AG08395 (cell line): ENCODE measurements at regions not wholly inside any gene's neighbourhood (a gene's known extent, or its start where the extent isn't known, plus 50 kb on each side); places are given as distances from the start of the nearest gene placed in this dataset.

Experiments used
- DNase-seq: peaks from one replicate; pipeline ENCODE4 v3.0.0; 2012; ENCODE audit warnings: mixed read lengths, low spot score

DNA sequence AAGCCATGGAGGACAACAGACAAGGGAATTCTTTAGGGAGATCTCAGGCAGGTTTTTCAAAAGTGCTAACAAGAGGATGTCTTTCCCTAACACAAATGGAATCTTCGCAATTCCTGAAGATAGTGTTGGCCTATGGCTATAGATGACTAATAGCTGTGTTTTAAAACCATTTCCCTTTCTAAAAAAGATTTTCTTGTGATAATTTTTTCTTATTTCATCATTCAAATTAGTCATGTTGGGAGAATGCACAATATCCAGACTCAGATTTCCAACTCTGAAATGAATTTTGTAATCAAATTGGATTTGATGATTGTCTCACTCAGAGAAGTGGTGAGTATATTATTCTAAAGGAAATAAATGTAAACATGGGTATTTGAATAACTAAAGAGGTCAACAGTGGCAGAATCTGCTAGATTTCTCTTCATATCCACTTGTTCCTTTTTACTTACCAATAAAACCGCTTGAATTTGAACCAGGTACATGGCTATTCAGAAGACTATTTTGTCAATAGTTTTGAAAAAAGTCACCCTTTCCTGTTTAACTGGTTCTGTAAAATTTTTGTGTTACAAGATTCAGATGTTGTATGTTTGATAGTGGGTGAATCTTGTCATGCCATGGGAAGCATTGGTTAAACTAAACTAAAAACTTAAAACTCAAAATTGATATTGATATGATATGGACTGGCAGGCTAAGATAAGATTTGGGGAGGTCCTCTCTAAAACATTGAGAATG lies 1223.7 kb upstream of the EYS start:
- DNase-seq = no peak

DNA sequence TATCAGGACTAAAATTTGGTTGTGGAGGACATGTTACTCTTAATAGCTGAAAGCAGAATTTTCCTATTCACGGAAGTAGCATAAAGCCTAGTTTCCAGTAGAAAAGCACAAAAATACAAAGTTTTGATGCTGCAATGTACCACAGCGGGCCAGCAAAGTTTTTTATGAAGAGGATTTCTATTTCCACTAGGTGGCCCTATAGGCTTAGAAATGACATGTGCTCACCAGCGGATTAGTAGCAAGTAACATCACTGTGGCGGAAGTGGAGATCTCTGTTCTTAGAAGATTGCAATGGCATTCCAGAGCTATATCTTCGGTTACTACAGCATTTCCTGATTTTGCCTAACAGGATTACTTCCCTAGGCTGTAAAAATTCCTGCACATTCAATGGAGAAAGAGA lies 1219.0 kb upstream of the EYS start:
- DNase-seq = no peak

DNA sequence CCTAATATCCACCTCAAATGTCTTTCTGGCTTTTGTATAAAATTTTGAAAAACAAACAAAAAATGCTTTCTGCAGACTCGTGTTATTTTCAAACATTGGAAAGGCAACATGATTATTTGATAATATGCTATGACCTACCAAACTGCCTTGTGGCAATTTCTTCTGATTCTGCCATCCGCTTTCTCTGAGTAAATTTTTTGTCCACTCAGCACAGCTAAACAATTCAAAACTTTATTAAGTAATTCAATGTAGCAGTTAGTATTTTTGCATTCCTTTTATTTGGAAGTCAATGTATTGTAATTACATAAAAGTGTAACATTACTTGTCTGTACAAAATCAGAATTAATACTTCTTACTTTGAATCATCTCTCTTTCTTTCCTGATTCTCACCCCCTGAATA lies 1206.6 kb upstream of the EYS start:
- no peak for DNase-seq

DNA sequence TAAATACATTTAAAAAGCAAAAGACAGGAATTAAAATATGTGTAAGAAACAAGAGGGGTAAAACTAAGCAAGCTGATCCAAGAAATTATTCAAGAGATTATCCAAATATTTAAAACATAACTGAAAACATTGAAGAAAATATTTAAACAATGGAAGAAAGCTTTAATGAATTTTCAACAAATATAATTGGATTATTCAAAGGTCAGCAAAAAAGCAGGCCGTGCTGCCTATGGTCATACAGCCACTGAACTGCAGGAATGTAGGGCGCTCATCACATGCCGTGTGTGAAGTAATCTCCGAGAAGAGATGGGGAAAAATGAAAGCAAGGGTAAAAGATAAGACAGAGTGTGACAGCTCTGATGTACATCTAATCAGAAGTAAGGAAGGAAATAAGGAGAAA lies 1195.4 kb upstream of the EYS start:
- DNase-seq = no peak

DNA sequence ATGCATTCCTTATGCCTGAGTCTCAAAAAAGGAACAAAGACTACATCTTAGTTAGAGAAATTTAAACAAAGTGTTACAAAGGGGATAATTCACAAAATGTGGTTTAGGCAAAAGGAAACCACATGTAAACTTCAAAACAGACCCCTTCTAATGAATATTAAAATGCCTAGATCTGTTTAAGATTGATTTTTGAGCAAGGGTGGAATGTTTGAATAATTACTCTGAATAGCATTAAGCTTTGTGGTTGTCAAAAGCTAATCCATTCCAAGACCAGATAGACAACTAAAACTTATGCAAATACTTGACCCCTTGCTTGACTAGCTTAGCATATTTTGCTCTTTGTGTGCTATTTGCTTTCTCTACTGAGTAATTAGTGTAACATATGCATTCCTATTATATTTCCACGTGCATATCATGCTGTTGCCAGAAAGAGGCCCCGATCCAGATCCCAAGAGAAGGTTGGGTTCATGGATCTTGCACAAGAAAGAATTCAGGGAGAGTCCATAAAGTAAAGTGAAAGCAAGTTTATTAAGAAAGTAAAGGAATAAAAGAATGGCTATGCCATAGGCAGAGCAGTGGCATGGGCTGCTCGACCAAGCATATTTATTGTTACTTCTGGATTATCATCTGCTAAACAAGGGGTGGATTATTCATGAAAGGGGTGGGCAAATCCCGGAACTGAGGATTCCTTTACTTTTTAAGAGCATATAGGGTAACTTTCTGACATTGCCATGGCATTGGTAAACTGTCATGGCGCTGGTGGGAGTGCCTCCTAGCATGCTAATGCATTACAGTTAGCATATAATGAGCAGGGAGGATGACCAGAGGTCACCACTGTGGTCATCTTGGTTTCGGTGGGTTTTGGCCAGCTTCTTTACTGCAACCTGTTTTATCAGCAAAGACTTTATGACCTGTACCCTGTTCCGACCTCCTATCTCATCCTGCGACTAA lies 1193.4 kb upstream of the EYS start:
- DNase-seq = no peak

DNA sequence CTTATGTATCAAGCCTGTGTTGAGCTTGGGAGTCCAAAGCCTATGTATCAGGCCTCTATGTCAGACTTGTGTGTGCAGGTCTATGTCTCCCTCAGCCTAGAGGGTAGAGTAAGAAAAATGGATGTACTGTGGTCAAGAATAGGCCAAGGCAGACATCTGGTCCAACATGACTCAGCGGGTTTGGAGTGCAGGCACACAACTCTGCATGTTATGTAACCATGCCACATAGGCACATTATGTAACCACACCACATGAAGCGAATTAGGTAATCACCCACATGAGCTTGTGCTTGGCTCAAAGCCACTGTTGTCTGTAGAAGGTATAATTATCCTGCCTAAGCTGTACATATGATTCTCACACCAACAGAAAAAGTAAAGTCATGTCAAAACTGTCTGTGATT lies 1190.5 kb upstream of the EYS start:
- no peak for DNase-seq

DNA sequence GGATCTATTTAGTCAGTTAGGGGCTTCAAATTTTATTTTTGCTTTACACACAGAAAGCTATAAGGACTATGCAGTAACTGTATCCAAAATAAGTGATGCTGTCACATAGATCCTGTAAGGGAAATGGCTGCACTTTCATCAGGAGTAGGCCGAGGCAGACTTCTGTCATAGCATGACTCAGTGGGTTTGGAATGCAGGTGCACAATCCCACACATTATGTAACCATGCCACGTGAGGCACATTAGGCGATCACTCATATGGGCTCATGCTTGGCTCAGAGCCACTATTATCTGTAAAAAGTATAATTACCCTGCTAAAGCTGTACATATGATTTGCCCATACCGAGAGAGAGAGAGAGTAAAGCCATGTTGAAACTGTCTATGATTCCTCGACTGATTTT lies 1189.4 kb upstream of the EYS start:
- no peak for DNase-seq

DNA sequence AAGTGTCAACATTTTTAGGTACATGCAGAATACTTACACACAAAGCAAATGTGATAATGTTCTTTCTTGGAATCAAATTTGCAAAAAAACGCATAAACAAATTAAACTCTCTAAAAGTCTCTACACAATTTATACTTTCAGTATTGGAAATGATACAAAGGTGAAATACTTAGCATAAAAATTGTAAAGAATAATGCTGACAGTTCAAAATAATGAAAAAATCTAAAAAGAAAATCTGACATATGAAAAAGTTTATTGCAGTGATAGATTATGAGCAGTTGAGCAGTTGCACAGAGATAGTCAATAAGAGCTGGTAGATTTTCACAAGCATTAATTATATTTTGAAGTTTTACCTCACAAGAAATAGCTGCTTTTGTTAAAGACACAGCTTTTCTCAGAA lies 1176.4 kb upstream of the EYS start:
- DNase-seq = no peak

DNA sequence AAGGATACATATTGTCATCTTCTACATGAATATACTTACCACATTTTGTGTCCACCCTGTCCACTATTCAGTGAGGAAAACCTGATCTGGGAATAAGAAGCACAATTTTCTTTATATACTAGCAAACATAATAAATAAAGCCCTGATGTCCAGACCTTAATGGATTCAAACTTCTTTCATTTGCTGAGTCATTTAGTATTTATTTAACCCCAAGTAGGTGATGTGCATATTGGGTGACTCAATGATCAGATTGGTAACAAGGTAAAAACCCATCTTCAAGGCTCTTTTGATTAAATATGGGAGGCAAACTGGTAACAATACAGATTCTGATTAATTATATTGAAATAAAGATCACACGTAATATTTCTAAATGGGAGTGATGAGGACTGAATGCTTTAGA lies 1159.8 kb upstream of the EYS start:
- no peak for DNase-seq

DNA sequence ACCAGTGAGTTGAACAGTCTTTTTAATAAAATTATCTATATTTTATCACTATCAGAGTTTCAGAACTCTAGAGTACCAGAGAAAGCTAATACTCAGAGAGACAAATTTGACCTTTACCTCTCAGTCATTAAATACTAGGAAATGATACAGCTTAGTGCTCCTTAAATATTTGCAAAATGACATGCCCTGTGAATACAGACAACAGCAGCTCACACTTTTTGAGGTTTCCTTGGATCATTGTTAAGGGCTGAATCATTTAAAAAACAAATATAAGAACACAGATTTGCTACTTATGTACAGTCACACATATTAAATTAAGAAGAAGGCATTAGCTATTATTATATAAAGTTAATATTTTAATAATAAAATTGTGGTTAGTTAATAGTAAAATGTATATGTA lies 1158.7 kb upstream of the EYS start:
- no peak for DNase-seq

DNA sequence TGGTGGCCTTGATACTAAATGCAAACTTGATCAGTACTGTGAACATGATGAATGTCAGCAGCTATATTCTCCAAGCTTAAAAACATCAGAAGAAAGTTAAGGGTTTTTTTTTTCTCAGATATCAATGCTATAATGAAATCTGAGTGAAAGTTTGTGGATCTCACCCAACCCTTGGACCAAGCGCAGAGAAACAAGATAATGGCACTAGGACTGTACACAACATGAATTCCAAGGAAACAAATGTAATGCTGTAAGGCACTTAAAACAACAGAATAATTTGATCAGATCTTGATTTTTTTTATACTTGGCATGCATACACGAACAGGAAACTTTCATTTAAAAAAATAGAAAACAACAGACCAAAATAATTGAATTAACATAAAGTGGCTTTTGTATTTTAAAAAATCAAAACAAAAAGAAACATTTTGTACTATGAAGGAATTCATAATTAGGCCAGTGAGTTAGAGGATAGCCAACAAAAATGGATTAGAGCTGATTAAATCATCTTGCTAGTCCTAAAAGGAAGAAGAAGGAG lies 1154.0 kb upstream of the EYS start:
- DNase-seq = no peak

DNA sequence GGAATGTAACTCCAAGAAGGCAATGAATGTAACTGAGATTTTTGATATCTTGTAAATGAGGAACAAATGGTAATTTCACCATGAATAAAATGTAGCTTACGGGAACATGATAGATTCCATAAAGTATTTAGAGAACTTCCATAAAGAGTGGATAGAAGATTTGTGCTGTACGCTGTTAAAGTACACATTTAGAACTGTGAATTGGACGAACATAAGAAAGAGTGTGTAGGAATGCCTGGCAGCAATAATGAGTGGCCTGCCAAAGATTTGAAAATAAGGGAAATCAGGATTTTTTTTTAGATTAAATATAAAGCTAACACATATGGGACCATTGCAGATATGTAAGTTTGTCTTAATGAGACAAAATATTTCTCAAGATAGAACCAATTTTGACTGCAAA lies 1153.3 kb upstream of the EYS start:
- no peak for DNase-seq

DNA sequence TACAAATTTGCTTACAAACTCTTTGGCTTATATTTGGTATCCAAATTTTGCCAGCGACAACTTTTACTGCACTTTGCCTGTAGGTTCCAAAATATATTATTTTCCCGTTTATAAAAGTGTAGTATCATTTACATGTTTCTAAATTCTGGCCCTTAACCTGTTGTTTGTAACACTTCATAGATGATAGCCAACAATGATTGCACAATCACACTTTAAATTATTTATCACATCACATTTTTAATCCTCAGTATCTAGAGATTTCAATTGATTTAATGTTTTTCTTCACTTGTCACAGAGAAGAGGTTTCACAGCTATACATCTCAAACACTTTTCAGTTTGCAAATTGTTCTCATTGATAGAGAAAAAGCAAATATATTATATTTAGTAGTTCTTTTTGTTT lies 1151.2 kb upstream of the EYS start:
- no peak for DNase-seq

DNA sequence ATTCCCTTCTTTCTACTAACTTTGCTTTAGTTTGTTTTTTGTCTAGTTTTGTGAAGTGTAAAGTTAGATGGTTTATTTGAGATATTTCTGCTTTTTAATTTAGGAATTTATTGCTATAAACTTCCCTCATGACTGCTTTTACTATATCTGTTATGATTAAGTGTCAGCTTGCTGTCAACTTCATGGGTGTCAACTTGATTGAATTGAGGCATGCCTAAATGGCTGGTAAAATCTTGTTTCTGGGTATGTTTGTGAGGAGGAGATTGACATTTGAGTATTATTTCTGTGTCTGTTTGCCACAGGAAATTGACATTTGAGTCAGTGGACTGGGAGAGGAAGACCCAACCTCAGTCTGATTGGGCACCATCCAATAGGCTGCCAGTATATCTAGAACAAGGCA lies 1147.0 kb upstream of the EYS start:
- DNase-seq = no peak

DNA sequence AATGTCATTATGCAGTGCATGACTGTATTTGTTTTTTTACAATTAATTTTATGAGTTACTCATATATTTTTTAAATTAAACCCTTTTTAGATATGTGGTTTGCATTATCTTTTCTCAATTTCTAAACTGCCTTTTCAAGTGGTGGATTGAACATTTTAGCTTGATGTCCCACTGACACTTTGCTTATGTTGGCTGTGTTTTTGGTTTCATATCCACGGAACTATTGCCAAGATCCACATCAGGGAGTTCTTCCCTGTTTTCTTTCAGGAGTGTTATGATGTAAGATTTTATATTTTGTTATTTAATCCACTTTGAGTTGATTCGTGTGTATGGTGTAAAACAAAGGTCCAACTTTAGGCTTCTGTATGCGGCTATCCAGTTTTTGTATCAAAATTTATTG lies 1144.9 kb upstream of the EYS start:
- DNase-seq = no peak

DNA sequence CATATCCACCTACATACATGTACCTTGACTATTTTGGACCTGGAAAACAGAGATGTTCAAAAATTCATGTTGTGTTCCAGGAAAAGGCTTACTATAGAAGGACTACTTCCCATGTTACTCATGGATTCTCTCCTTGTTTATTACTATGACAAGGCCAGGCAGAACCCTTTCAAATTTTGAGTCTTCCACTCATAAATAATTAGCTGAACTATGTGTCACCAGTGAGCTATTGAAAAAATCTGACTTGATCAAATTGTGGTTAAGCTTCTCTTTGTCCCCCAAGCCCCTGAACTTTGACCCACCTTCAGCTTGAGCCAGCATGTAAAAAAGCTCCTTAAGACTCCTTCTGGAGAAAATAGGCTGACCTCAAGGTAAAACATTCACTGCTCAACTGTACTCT lies 1142.8 kb upstream of the EYS start:
- no peak for DNase-seq

DNA sequence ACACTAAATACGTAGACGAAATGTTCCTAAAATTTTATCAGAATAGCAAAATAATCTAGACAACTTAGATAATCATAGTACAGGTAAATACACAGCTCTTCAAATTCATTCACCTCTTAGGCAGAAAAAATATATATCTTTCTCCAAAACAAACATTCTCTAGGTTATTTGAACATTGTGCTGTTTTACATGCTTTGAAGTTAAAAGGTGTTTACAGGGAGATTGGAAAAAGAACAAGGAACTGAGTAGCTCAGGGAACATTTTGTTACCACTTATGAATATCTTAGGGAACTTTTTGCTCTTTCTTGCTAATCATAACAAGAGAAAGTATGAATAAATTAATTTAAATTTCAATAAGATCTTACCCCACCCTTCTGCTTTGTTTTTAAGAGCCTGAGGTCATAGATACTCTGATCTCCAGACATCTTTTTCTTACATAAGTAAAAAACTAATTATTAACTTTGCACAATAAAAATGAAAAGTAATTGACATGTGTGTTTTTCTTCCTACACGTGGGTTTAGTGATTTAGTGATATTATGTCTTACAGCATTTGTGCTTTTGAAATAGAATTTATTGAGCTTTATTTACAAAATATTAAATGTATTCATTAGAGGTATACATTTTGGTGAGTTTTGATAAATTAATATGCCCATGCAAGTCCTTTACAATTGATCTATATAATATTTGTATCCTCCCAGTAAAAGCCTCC lies 1141.4 kb upstream of the EYS start:
- DNase-seq = no peak

DNA sequence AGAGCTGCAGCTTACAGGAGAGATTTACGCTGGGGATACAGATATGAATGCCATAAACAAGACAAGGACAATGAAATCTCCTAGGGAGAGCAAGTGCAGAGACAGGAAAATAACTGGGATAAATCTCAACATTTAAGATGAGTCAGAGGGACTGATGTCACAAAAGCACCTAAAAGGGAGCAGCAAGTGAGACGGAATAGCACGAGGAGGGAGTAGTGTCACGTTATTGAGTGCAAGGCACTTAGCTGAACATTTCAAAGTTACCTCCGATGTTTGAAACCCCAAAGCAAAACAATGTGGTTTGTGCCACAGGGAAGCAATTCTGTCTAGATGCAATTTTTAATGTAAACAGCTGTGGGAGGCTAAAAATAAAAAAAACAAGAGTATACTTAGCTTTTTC lies 1131.7 kb upstream of the EYS start:
- no peak for DNase-seq

DNA sequence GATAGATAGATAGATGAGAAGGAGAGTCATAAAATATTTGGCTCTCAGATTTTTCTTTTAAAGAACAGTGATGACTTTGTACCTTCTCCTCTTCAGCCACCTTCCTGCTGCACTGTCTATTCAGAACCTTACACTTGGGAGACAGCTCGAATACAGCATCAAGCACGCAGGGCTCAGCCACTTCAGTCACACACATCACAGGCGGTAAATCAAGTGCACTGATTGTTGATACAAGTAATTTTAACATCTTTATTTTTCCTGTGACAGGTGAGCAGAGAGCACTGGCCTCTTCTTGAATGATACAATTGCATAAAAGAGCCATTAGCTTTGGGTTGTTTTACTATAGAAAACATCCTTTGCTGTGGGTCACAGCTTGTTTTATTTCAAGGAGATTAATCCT lies 1118.5 kb upstream of the EYS start:
- DNase-seq = no peak

DNA sequence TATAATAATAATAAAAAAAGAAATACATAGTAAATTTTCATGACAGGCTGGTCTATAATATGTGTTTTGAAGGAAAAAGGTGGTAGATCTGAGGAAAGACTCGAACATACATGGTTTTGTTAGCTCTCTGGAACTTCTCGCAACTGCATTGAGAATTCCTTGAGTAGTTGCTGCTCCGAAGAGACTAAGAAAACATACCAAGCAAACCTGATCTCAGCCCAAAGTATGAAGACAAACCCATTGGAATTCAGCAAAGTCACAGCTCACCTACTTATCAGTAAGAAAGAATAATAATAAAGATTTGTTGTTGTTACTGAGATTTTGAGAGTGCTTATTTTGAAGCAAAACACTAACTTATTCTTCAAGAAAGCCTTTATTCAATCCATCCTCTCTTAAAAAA lies 1107.1 kb upstream of the EYS start:
- DNase-seq = no peak

DNA sequence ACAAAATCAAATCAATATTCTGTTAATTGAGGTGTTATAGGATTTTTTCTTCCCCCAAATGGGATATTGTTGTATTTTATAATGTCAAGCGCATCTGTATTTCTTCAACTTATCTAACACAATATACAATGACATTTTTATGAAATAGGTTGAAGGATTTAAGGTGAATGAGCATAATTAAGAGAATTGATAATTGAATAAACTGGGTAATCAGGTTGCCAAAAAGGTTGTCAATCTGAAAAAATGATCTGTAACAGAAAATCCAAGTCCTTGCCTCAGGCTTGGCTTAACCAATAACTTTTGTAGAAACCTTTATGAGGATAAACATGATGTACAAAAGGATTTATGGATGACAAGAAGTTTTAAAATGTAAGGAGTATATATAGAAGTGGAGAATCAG lies 1101.7 kb upstream of the EYS start:
- DNase-seq = no peak

DNA sequence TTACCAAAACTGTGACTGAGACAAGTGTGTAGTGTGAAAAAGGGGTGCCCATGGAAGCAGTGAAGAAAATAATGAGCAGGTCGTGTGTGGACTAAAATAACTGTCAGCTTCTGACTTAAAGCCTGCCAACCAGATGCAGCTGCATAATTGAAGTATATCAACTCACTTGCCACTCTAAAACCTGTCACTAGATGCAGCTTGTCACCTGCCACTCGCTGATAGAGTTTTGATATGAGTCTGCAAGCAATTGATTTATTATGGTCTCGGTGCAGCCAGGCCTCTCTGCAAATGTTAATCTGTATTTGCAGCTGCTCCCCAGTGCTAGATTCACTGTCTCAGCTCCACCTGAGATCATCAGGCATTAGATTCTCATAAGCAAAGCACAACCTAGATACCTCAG lies 1090.0 kb upstream of the EYS start:
- no peak for DNase-seq

DNA sequence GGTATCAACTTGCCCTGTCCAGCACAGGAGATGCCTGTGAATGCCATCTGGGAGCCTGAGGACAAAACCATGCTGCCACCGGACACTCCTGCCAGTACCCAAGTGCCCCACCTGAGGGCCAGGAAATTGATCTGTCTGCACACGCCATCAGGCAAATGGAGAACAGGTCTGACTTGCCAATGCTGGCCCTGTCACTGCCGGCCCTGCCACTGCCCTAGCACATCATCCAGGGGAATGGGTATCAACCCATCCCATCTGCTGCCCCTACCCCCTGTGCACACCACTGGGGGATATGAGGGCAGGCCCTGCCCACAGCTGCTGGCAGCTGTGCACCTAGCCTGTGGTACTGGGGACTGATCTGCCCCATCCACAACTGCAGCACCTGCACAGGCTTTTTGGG lies 1081.6 kb upstream of the EYS start:
- DNase-seq = no peak
